HG03460 (cell line): ENCODE measurements at regions not wholly inside any gene's neighbourhood (a gene's known extent, or its start where the extent isn't known, plus 50 kb on each side); places are given as distances from the start of the nearest gene placed in this dataset.

Experiments
- ATAC-seq: cut with Tn5 transposase; IDR thresholded peaks from one replicate; pipeline ENCODE4 v1.9.1; 2021; ENCODE audit not compliant: unreplicated experiment

DNA sequence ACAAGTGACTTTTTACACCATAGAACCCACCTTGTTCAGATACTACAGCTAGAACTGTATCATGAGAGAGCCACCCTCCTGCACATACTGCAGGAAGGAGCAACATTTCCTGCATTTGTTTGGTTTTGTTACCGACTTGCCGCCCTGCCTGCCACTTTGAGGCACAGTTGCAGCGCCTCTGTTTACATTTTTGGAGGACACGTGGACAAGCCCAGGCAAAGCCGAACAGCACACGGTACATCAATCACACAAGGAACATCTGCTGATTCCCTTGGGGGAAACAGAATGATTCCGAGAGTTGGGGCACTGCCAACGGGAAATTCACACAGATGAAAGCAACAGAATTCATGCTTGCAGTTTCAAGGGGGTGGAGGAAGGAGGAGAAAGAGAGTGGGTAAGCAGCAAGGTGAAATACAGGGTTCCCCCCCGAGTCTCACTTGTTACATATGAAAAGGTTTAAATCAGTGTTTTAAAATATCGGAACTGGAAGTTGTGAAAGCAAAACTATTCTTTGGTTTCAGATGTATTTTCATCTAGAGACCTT is 110.7 kb downstream of the BTG1 start:
- peak; percentile 72 for ATAC-seq

- ATAC-seq: no peak
These were observed 111.6 kb downstream of the BTG1 start for GRCh38 chr12:92034083-92034482.

DNA sequence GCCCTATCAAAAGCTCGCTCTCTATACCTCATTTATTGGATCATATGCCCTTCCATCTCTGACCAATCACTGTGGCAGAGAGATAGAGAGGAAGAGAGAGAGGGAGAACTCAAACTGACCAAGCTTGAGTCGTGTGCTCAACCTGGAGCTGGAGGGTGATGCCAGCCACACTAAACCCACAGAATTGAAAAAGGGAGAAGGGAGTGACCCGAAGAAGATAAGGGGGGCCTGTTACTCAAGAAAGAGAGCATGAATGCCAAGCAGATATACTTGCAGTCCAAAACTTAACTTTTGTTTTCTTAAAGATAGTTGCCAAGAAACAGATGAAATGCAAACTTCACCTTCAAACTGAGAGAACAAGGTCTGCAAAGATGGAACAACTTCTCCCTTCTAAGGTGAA is 112.7 kb downstream of the BTG1 start:
- ATAC-seq: no peak

- no peak for ATAC-seq
These were observed 113.5 kb downstream of the BTG1 start for GRCh38 chr12:92032101-92032500.

- peak; percentile 70 for ATAC-seq
These were observed 115.0 kb downstream of the BTG1 start for GRCh38 chr12:92030618-92031017.

DNA sequence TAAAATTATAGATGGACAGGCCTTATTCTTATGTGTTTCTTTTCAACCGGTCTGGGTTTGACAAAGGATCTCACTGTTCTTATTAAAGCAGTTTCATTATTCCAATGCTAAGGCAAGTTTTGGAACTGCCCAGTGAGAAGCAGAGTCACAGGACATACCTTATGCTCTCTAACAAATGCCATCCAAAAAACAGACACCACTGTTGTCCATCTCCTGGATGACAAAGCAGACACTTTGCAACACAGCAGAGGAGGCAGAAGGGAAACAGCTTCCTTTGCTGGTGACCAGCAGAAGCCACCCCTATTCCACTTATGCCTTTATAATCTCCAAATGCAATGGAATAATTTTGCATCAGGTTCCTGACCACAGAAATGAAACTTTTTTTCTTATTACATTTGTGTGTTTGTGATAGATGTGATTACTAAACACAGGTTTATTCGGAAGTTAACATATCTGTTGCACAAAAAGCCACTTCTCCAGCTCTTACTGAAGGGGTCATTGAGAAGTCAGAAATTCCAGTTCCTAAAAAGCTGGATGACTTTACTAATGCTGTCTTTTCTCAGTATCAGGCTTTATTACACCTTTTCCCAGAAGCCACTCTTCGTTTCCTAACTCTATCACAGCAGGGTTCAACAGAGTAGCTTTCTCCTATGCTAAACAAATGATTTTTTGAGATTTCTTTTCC is 115.6 kb downstream of the BTG1 start:
- no peak for ATAC-seq

DNA sequence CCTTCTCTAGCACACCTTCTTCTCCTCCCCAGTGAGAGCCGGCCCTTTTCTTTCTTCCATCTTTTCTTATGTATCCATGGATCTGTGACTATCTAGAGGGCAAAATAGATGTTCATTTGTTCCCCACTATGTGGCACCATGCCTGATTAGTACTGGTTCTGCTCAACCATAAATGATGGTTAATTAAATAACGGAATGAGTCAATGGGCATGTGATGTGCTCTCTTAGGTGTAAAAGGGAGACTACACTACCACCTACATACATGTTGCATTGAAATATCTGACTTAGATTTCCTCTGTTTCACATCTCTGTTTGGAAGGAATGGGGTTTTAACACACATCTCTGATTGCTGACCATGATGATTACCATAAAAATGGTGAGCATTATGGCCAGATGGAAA is 116.5 kb downstream of the BTG1 start:
- no peak for ATAC-seq

DNA sequence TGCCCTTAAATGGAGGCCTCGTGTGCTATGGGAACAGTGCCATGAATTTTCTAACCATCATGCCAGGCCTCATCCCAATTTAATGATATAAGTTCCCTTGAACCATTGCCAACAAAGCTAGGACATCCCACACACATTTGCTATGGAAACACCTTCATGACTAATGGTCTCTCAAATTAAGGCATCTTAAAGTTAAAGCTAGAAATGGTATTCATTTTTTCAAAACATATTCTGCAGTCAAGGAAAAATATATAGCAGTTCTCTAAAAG is 117.3 kb downstream of the BTG1 start:
- no peak for ATAC-seq

GRCh38 chr12:92027701-92028440 is 117.8 kb downstream of the BTG1 start:
- no peak for ATAC-seq

DNA sequence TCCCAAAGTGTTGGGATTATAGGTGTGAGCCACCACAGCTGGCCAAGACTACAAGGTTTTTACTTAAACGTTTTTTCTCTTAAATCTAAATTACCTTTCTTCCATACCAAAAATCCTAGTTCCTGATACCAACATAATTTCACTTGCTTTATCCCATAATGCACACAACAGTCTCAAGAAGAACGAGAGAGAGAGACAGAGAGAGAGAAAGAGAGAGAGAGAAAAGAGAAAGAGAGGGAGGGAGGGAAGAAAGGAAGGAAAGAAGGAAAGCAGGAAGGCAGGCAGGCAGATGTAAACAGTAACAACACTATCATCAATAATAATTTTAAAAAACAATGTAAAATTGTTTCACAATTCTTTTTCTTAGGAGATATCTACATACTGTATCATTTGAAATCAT is 118.4 kb downstream of the BTG1 start:
- ATAC-seq: no peak

DNA sequence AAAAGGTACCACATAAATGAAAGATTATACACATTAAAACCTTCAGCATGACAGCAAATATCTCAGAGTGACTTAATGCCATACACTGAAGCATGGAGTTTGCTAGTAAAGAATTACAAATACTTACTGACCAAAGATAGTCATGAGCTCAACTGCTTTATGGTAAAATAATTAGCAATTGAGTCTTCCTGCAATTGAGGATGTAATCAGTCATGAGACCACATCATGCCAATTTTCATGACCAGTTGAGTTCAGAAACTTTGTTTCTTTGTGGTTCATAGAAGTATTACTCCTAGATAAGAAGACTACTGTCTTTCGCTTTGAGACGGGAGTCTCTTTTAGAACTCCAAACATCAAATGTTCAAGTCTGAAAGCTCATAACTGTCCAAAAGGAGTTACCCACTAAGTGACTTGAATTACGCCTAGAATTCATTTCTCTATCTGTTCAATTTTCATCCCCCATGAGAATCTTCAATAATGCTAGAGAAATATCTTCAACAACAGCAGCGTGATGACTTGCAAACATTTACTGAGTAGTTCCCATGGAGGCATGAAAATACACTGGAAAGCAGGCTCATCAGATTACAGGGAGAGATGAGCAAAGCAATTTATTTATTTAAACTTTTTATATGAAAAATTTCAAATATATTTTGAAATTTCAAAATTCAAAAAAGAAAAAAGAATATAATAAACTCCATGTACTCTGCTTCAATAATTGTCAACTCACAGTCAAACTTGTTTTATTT is 120.0 kb downstream of the BTG1 start:
- ATAC-seq: no peak

DNA sequence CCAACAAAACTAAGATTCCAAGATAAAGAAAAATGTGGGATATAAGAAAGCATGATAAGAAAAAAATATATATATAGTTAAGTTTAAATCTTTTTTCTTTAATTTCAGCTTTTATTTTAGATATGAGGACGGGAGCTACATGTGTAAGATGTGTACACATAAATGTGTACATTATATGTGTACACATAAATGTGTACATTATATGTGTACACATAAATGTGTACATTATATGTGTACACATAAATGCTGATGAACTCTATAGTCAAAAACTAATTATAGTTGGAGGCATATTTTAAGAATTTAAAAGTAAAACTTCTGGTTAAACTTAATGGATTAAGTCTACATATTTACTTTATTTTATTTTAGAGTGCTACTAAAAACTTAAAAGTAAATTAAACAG is 123.6 kb downstream of the BTG1 start:
- no peak for ATAC-seq

DNA sequence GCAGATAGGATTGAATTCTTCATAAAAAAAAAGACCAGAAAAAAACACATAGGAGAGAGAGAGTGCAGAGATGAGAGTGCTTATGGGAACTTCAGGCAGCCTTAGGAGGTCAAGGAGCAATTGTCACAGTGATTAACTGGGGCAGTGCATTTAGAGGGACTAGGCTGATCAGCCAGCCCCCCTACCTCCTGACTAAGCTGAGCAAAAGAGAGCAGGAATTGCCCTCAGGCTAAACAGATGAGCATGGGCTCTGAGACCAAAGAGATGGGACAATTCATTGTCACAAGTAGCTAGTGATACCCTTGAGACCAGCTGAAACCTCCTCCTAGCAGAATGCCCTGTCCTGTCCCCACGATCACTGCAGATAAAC is 124.0 kb downstream of the BTG1 start:
- no peak for ATAC-seq

DNA sequence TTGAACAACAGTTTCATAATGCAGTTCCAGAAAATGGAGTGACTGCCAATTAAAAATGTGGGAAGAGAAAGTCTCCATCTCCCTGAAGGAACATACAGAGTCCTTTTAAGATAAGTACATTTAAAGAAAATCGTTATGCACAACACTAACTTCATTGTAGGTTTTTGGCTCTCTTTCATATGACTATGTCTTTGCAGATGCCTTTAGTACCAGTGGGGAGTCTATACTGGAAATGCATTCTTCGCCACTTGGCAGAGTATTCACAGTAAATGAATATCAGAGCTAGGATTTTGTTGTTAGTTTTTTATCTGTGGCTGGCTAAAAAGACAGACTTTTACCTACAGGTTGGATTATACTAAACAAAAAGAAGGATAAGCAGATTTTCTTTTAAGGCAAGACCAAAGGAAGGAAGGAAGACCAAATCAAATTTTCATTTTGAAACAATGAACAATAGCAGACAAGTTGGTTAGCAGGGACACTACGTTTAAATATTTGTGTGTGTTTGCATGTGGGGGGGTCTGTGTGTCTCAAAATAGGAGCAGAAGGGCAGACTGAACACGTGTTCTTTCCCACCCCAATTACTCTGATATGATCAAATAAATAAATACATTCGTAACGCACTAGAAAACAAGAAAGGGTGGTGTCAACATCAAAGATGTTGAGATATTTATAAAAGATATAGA is 124.5 kb downstream of the BTG1 start:
- no peak for ATAC-seq

DNA sequence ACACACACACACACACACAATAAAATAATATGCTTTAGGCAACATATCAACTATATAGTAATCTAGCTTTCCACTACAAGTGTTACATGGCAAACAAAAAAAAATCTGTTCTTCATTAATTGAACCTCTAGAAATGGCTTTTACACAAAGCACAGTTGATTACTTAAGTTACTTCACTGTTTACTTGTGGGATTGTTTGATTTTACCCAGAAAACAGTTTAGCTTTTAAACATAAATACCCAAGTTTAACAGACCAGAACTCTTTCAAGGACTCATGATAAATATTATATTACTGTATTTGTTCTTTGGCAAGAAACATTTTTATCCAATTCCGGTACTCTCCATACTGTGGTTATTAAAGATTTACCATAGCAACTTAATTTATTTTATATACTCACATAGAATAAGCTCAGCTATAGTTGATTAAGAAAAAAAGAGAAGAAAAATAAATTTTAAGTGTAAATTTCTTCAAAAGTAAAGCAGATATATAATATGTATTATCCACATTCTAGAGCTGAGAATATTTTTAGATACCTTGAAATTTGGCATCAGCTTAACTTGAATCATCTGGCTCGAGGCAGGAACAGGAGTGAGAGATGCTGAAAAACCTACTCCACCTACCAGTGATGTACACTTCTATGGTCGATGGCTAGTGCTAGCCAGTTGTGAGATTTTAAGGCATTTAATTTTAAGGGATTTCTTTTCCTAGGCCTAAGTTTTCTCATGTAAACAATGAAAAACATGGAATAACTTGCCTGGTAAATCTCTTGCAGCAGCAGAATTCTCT is 126.0 kb downstream of the BTG1 start:
- ATAC-seq: no peak

DNA sequence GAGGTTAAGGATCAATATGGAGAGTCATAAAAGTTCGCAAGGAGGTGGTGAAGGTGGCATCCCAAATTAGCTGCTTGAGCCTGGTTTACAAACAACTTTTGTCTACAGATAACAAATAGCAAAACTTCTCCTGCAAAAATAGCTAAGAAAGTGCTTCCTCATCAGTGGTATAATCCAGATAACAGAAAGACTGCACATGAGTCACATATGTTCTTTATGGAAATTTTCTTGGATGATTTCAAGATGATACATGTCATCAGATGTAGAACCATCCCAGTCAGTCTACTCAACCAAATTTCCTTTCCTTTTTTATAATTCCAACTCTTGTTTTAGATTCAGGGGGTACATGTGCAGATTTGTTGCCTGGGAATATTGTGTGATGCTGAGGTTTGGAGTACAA is 133.0 kb downstream of the BTG1 start:
- no peak for ATAC-seq

GRCh38 chr12:92010853-92011701 is 134.6 kb downstream of the BTG1 start:
- ATAC-seq: no peak

- ATAC-seq: no peak
These were observed 135.3 kb downstream of the BTG1 start for GRCh38 chr12:92010368-92010767.

GRCh38 chr12:92008345-92008744 is 137.3 kb downstream of the BTG1 start:
- ATAC-seq: no peak

DNA sequence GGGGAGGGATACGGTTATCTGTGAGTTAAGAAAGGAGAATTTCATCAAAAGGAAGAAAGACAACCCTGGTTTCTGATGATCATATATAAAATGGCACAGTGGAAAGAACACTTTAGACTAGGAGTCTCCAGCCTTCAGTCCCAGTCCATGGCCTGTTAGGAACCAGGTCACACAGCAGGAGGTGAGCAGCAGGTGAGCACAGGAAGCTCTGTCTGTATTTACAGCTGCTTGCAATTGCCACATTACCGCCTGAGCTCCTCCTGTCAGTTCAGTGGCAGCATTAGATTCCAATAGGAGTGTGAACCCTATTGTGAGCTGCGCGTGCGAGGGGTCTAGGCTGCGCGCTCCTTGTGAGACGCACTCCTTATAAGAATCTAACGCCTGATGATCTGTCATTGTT is 137.9 kb downstream of the BTG1 start:
- no peak for ATAC-seq
